T-helper 1 cell treated with Interleukin-12 subunit alpha and Interleukin-12 subunit beta and Interleukin-4 antibody, amounts not matched to agents 30 ng/mL and 1 ng/mL, for 36 hours (primary cell): ENCODE measurements at regions not wholly inside any gene's neighbourhood (a gene's known extent, or its start where the extent isn't known, plus 50 kb on each side); places are given as distances from the start of the nearest gene placed in this dataset.
"Not testable (repeated sequence)": the region's sequence is repeated elsewhere in the genome, so short reads cannot be mapped to it uniquely, and the experiment has no call there.

Experiments used
- intact Hi-C: fragments of 100-400 bp; cut with micrococcal nuclease; formaldehyde crosslinking; loops from one replicate; pipeline ENCODE4 v1.15.1; 2024

GRCh38 chr9:22217254-22217653 is 208.1 kb upstream of the CDKN2B start:
- intact Hi-C loops: no loop called here

GRCh38 chr9:22225856-22226255 is 216.8 kb upstream of the CDKN2B start:
- intact Hi-C loops: not testable (repeated sequence)

GRCh38 chr9:22227986-22228385 is 218.6 kb upstream of the DMRTA1 start:
- intact Hi-C loops: no loop called here

GRCh38 chr9:22228542-22228941 is 218.1 kb upstream of the DMRTA1 start:
- intact Hi-C loops: no loop called here

- intact Hi-C loops: no loop called here
These were observed 217.6 kb upstream of the DMRTA1 start for GRCh38 chr9:22229069-22229468.

GRCh38 chr9:22231309-22231708 is 215.3 kb upstream of the DMRTA1 start:
- intact Hi-C loops: not testable (repeated sequence)

GRCh38 chr9:22232971-22233370 is 213.7 kb upstream of the DMRTA1 start:
- intact Hi-C loops: no loop called here

- intact Hi-C loops: loop anchor here (2.0 kb wide), 2 partner anchors 117 to 263 kb away; no protein-coding TSS in a partner anchor
These were observed 208.9 kb upstream of the DMRTA1 start for GRCh38 chr9:22237497-22238363.

GRCh38 chr9:22238809-22239684 is 207.6 kb upstream of the DMRTA1 start:
- intact Hi-C loops: loop anchor here (1.0 to 2.0 kb wide), 4 partner anchors 118 to 264 kb away; partner anchors contain the start of gene CDKN2B

GRCh38 chr9:22240619-22241018 is 206.0 kb upstream of the DMRTA1 start:
- intact Hi-C loops: loop anchor here (1.0 to 5.0 kb wide), 8 partner anchors 32 to 438 kb away; partner anchors contain the start of gene MTAP

GRCh38 chr9:22241024-22241423 is 205.6 kb upstream of the DMRTA1 start:
- intact Hi-C loops: loop anchor here (2.0 to 5.0 kb wide), 6 partner anchors 32 to 438 kb away; partner anchors contain the start of gene MTAP

- intact Hi-C loops: loop anchor here (2.0 to 5.0 kb wide), 6 partner anchors 33 to 439 kb away; partner anchors contain the start of gene MTAP
These were observed 205.0 kb upstream of the DMRTA1 start for GRCh38 chr9:22241611-22242010.

GRCh38 chr9:22244139-22245011 is 202.2 kb upstream of the DMRTA1 start:
- intact Hi-C loops: loop anchor here (1.0 to 5.0 kb wide), 4 partner anchors 192 to 431 kb away; partner anchors contain the start of gene CDKN2B

- intact Hi-C loops: no loop called here
These were observed 191.3 kb upstream of the DMRTA1 start for GRCh38 chr9:22255337-22255736.

- intact Hi-C loops: no loop called here
These were observed 190.2 kb upstream of the DMRTA1 start for GRCh38 chr9:22256381-22256780.

GRCh38 chr9:22257026-22257816 is 189.4 kb upstream of the DMRTA1 start:
- intact Hi-C loops: no loop called here

GRCh38 chr9:22265038-22265437 is 181.6 kb upstream of the DMRTA1 start:
- intact Hi-C loops: no loop called here

GRCh38 chr9:22265534-22265933 is 181.1 kb upstream of the DMRTA1 start:
- intact Hi-C loops: no loop called here

- intact Hi-C loops: no loop called here
These were observed 172.1 kb upstream of the DMRTA1 start for GRCh38 chr9:22274477-22274876.

- intact Hi-C loops: no loop called here
These were observed 168.2 kb upstream of the DMRTA1 start for GRCh38 chr9:22278426-22278825.
